ENCODE measurements at regions not wholly inside any gene's neighbourhood (a gene's known extent, or its start where the extent isn't known, plus 50 kb on each side); places are given as distances from the start of the nearest gene placed in this dataset.

DNA sequence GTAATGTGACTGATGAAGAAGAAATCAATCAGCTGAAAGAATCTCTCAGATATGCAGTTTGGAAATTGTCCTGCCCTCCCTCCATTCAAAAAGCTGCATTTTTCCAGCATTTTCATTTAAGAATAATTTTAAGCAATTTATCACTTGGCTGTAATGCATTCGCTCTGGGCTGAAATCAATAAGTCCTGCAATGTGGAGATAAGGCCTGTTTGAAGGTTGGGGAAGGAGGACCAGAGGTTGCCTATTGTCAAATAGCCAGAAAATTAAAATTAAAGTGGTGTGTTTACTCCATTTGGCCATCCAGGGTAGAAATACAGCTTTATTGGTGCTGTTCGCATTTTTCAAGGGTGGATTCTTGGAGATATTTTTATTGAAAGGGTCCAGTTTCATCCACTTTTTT is 187.6 kb upstream of the NFIA start:
- no peak overlapping the region for H3K27ac Mint-ChIP-seq
- H3K4me3 ChIP-seq (ENCODE audit: low read length) = no peak overlapping the region
- no peaks in the 10 kb centered on the region for H3K9me3 ChIP-seq (ENCODE audit: control insufficient read depth in 1 of 2, insufficient read depth in 1 of 2, low read length in 2 of 2)
- DNase-seq = no peak
- H3K9me3 Mint-ChIP-seq = no peaks in the 10 kb centered on the region
- CTCF ChIA-PET = no interaction called here
- no peaks in the 10 kb centered on the region for H3K4me1 ChIP-seq (ENCODE audit: insufficient read depth, low read length)
- POLR2A ChIA-PET = no interaction called here
- no peaks in the 10 kb centered on the region for H3K36me3 ChIP-seq (ENCODE audit: insufficient read depth, low read length)
- intact Hi-C loops (cut with DNase I, micrococcal nuclease) = no loop called here
- no peaks in the 10 kb centered on the region for H3K27me3 ChIP-seq (ENCODE audit: control insufficient read depth in 1 of 2, insufficient read depth in 2 of 2, low read length in 2 of 2)
- H3K4me3 Mint-ChIP-seq = no peak overlapping the region
- peaks cover 4% of the 10 kb centered on the region for H3K27me3 Mint-ChIP-seq
- H3K27ac ChIP-seq (ENCODE audit: low read depth in 1 of 2, low read length in 2 of 2) = no peak overlapping the region
- TF ChIP-seq, protein P1, sequence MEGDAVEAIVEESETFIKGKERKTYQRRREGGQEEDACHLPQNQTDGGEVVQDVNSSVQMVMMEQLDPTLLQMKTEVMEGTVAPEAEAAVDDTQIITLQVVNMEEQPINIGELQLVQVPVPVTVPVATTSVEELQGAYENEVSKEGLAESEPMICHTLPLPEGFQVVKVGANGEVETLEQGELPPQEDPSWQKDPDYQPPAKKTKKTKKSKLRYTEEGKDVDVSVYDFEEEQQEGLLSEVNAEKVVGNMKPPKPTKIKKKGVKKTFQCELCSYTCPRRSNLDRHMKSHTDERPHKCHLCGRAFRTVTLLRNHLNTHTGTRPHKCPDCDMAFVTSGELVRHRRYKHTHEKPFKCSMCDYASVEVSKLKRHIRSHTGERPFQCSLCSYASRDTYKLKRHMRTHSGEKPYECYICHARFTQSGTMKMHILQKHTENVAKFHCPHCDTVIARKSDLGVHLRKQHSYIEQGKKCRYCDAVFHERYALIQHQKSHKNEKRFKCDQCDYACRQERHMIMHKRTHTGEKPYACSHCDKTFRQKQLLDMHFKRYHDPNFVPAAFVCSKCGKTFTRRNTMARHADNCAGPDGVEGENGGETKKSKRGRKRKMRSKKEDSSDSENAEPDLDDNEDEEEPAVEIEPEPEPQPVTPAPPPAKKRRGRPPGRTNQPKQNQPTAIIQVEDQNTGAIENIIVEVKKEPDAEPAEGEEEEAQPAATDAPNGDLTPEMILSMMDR (IDR thresholded peaks at IDR 0.05) = no peak
- ATAC-seq (ENCODE audit: poor library complexity) = no peak
- no peaks in the 10 kb centered on the region for H3K36me3 Mint-ChIP-seq (ENCODE audit: low read depth)
- H3K4me1 Mint-ChIP-seq (ENCODE audit: low read depth) = no peaks in the 10 kb centered on the region

DNA sequence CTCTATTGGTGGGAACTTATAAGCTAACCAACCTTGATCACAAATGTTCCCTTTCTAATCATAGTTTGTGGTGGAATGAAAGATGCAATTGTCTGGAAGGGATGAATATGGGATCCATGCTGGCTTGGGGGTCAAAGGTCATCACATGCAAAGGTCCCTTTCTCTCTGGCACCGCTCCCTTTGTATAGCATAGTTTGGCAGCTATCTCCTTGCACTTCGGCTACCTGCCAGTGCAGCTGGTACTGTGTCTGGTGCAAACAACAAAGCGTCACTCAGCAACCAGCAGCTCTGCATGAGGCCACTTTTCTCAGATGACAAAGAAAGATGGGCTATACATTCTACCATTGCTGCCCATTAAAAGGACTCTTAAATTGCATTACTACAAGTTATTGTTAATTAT is 188.2 kb upstream of the NFIA start:
- Mint-ChIP-seq H3K36me3 (ENCODE audit: low read depth) (no peaks in the 10 kb centered on the region), H3K9me3 (no peaks in the 10 kb centered on the region), H3K27ac (no peak overlapping the region), H3K4me1 (ENCODE audit: low read depth) (no peaks in the 10 kb centered on the region), H3K4me3 (no peak overlapping the region), H3K27me3 (peaks cover 4% of the 10 kb centered on the region)
- TF ChIP-seq, protein P1 (IDR thresholded peaks at IDR 0.05) = no peak
- ChIA-PET CTCF (no interaction called here), POLR2A (no interaction called here)
- no peaks in the 10 kb centered on the region for H3K36me3 ChIP-seq (ENCODE audit: insufficient read depth, low read length)
- intact Hi-C loops (cut with DNase I, micrococcal nuclease) = no loop called here
- no peaks in the 10 kb centered on the region for H3K9me3 ChIP-seq (ENCODE audit: control insufficient read depth in 1 of 2, insufficient read depth in 1 of 2, low read length in 2 of 2)
- no peak overlapping the region for H3K4me3 ChIP-seq (ENCODE audit: low read length)
- no peaks in the 10 kb centered on the region for H3K4me1 ChIP-seq (ENCODE audit: insufficient read depth, low read length)
- DNase-seq (no peak), ATAC-seq (ENCODE audit: poor library complexity) (no peak)
- no peaks in the 10 kb centered on the region for H3K27me3 ChIP-seq (ENCODE audit: control insufficient read depth in 1 of 2, insufficient read depth in 2 of 2, low read length in 2 of 2)
- no peak overlapping the region for H3K27ac ChIP-seq (ENCODE audit: low read depth in 1 of 2, low read length in 2 of 2)

DNA sequence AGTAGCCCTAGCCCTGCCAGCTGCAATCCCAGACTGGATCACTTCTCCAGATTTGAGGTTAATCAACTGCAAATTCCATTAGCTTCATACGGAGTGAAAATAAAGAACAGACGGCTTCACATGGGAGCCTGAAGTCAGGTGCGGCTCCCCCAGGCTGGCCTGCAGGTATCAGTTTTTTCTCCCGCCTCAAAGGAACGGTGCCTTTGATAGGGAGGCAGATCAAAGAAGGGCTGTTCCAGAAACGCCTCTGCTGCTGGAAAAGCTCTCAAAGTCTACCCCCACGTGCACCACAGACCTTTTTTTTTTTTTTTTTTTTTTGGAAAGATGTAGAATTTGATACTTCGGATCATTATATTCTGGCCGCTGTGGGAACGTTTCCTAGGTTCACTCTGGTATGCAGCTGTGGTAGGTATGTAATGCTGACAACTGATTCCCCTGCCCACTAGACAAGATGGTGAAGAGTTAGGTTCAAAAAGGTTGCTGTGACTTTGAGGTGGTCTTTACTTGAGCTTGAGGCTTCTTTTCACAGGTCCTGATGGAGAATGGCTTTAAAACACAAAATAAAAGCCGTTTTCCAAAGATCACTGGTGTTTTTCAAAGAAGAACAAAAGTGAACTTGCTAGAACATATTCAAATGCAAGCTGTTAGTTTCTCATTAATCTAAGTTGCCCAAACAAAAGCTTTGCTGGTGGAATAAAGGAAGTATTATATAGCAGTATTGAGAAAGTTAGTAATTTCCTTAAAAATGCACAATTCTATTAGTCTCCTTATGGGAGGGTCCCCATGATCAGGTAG is 189.0 kb upstream of the NFIA start:
- no peaks in the 10 kb centered on the region for H3K9me3 Mint-ChIP-seq
- ATAC-seq (ENCODE audit: poor library complexity) = no peak

More for the DNA sequence above, 189.0 kb upstream of the NFIA start:
- Histone ChIP-seq H3K36me3 (ENCODE audit: insufficient read depth, low read length) (no peaks in the 10 kb centered on the region), H3K27ac (ENCODE audit: low read depth in 1 of 2, low read length in 2 of 2) (no peak overlapping the region), H3K9me3 (ENCODE audit: control insufficient read depth in 1 of 2, insufficient read depth in 1 of 2, low read length in 2 of 2) (no peaks in the 10 kb centered on the region), H3K4me3 (ENCODE audit: low read length) (no peak overlapping the region), H3K27me3 (ENCODE audit: control insufficient read depth in 1 of 2, insufficient read depth in 2 of 2, low read length in 2 of 2) (no peaks in the 10 kb centered on the region), H3K4me1 (ENCODE audit: insufficient read depth, low read length) (no peaks in the 10 kb centered on the region)
- Mint-ChIP-seq H3K4me1 (ENCODE audit: low read depth) (no peaks in the 10 kb centered on the region), H3K27ac (no peak overlapping the region), H3K36me3 (ENCODE audit: low read depth) (no peaks in the 10 kb centered on the region), H3K27me3 (peaks cover 4% of the 10 kb centered on the region), H3K4me3 (no peak overlapping the region)
- POLR2A ChIA-PET = no interaction called here
- DNase-seq = no peak
- TF ChIP-seq, protein P1 (IDR thresholded peaks at IDR 0.05) = no peak
- CTCF ChIA-PET = no interaction called here
- intact Hi-C loops (cut with DNase I, micrococcal nuclease) = no loop called here

All from CD4-positive, alpha-beta T cell (primary cell).